SK-N-SH (cell line): ENCODE measurements at regions not wholly inside any gene's neighbourhood (a gene's known extent, or its start where the extent isn't known, plus 50 kb on each side); places are given as distances from the start of the nearest gene placed in this dataset.

Experiments used
- CTCF ChIA-PET: fragments of 300-600, 350-600 bp; formaldehyde crosslinking; extraction: SDS; loops from one replicate; lab custom pipeline; 2021; lab: Yijun Ruan, JAX
- POLR2A ChIA-PET: fragments of 350-600 bp; sonication (Branson Sonifier 250); formaldehyde crosslinking; extraction: SDS; loops from one replicate; lab custom pipeline; 2020; ENCODE audit warnings: antibody characterized with exemption, inconsistent platforms; lab: Yijun Ruan, JAX
- DNase-seq: peaks from one replicate; pipeline ENCODE4 v3.0.0; 2012
- H2AFZ ChIP-seq: fragments of 200-600 bp; sonication (generic); 2 replicates; pipeline ENCODE4 v1.8.1; 2016; ENCODE audit warnings: antibody characterized with exemption, mild to moderate bottlenecking, low read depth
- H3F3A ChIP-seq: fragments of 200-600 bp; sonication (generic); replicated peaks from 2 replicates; pipeline ENCODE3; 2016; ENCODE audit warnings: antibody characterized with exemption, mild to moderate bottlenecking; ENCODE audit not compliant: insufficient read depth
- H3K27ac ChIP-seq, 2 experiments: fragments of 200-500 bp in 1 of 2; fragments of 200-600 bp in 1 of 2; sonication (Bioruptor generic) in 1 of 2; sonication (generic), shearing (Covaris generic) in 1 of 2; 2 replicates each; pipeline versions ENCODE4 v1.5.1 to v1.6.1; 2014 to 2016; ENCODE audit warnings: low read depth in 2 of 2, inconsistent platforms in 1 of 2, low read length in 1 of 2, mild to moderate bottlenecking in 1 of 2, mixed read lengths in 1 of 2
- H3K27me3 ChIP-seq: fragments of 200-600 bp; sonication (generic), shearing (Covaris generic); 2 replicates; pipeline ENCODE4 v1.6.1; 2016; ENCODE audit warnings: mixed run types; ENCODE audit not compliant: insufficient read depth
- H3K36me3 ChIP-seq, 2 experiments: fragments of 200-500 bp in 1 of 2; fragments of 200-600 bp in 1 of 2; sonication (Bioruptor generic) in 1 of 2; sonication (generic) in 1 of 2; replicated peaks in 1 of 2; 2 replicates each; pipeline versions ENCODE3 to v1.5.1; 2014 to 2016; ENCODE audit warnings: low read length in 1 of 2, mild to moderate bottlenecking in 1 of 2; ENCODE audit not compliant: insufficient read depth in 2 of 2, control insufficient read depth in 1 of 2
- H3K4me1 ChIP-seq, 2 experiments: fragments of 200-500 bp in 1 of 2; fragments of 200-600 bp in 1 of 2; sonication (Bioruptor generic) in 1 of 2; sonication (generic), shearing (Covaris generic) in 1 of 2; 2 replicates each; pipeline versions ENCODE4 v1.5.1 to v1.6.1; 2014 to 2016; ENCODE audit warnings: low read depth in 1 of 2, low read length in 1 of 2, mixed run types in 1 of 2; ENCODE audit not compliant: insufficient read depth in 2 of 2, control insufficient read depth in 1 of 2
- H3K4me2 ChIP-seq: fragments of 200-600 bp; sonication (generic), shearing (Covaris generic); 2 replicates; pipeline ENCODE4 v1.6.1; 2017; ENCODE audit warnings: mixed run types
- H3K4me3 ChIP-seq, 2 experiments: fragments of 200-500 bp in 1 of 2; fragments of 200-600 bp in 1 of 2; sonication (Bioruptor generic) in 1 of 2; sonication (generic), shearing (Covaris generic) in 1 of 2; 2 replicates each; pipeline versions ENCODE4 v1.5.1 to v1.8.1; 2014 to 2016; ENCODE audit warnings: low read depth in 2 of 2, inconsistent platforms in 1 of 2, low read length in 1 of 2, mild to moderate bottlenecking in 1 of 2, mixed read lengths in 1 of 2, moderate library complexity in 1 of 2
- H3K79me2 ChIP-seq: fragments of 200-600 bp; sonication (generic); 2 replicates; pipeline ENCODE4 v1.8.1; 2017; ENCODE audit warnings: mild to moderate bottlenecking; ENCODE audit not compliant: insufficient read depth
- H3K9ac ChIP-seq: fragments of 200-600 bp; sonication (generic); 2 replicates; pipeline ENCODE4 v1.6.1; 2017; ENCODE audit warnings: mixed run types
- H3K9me2 ChIP-seq: fragments of 200-600 bp; sonication (generic); 2 replicates; pipeline ENCODE4 v1.6.1; 2017; ENCODE audit warnings: mixed run types
- H3K9me3 ChIP-seq: fragments of 200-600 bp; sonication (generic); 2 replicates; pipeline ENCODE4 v1.6.1; 2017; ENCODE audit warnings: mixed run types, mild to moderate bottlenecking, moderate library complexity
- H4K20me1 ChIP-seq: fragments of 200-600 bp; sonication (generic); 2 replicates; pipeline ENCODE4 v1.6.1; 2017; ENCODE audit warnings: mild to moderate bottlenecking, mixed run types; ENCODE audit not compliant: insufficient read depth
- EP300 ChIP-seq, 2 experiments: IDR thresholded peaks; 2 replicates each; pipeline versions ENCODE4 v1.4.0 to v1.6.1; 2012; ENCODE audit warnings: borderline replicate concordance in 1 of 2, low read depth in 1 of 2, low read length in 1 of 2
- FOSL2 ChIP-seq: IDR thresholded peaks from 2 replicates; pipeline ENCODE4 v1.4.0; 2012; ENCODE audit warnings: low read depth, mild to moderate bottlenecking, moderate library complexity, borderline replicate concordance
- FOXJ3 ChIP-seq: sonication (generic); formaldehyde crosslinking; IDR thresholded peaks from 2 replicates; pipeline ENCODE4 v1.5.1; 2020; ENCODE audit warnings: mild to moderate bottlenecking, missing genetic modification reagents
- JUND ChIP-seq: IDR thresholded peaks from 2 replicates; pipeline ENCODE4 v1.4.0; 2012
- MEF2A ChIP-seq: IDR thresholded peaks from 2 replicates; pipeline ENCODE4 v1.4.0; 2012; ENCODE audit warnings: low read depth, borderline replicate concordance
- MXI1 ChIP-seq: IDR thresholded peaks from 2 replicates; pipeline ENCODE4 v1.6.1; 2012; ENCODE audit warnings: mild to moderate bottlenecking, low read depth, low read length, improper control_type of control experiment
- PBX3 ChIP-seq: IDR thresholded peaks from 2 replicates; pipeline ENCODE4; 2012
- POLR2AphosphoS5 ChIP-seq: IDR thresholded peaks from 2 replicates; pipeline ENCODE4 v1.6.1; 2012; ENCODE audit warnings: low read depth, low read length
- RCOR1 ChIP-seq: fragments of 150-350 bp; IDR thresholded peaks from 2 replicates; pipeline ENCODE4 v1.6.1; 2017; ENCODE audit warnings: antibody characterized with exemption, low read length
- RFX5 ChIP-seq: IDR thresholded peaks from 2 replicates; pipeline ENCODE4 v1.6.1; 2012; ENCODE audit warnings: mild to moderate bottlenecking, improper control_type of control experiment, low read length
- RXRA ChIP-seq: IDR thresholded peaks from 2 replicates; pipeline ENCODE4 v1.4.0; 2012; ENCODE audit warnings: low read depth, mild to moderate bottlenecking, borderline replicate concordance
- SMC3 ChIP-seq: IDR thresholded peaks from 2 replicates; pipeline ENCODE4 v1.6.1; 2012; ENCODE audit warnings: low read depth, low read length, improper control_type of control experiment
- TAF1 ChIP-seq: IDR thresholded peaks from 2 replicates; pipeline ENCODE4 v1.6.1; 2012; ENCODE audit warnings: low read depth, mild to moderate bottlenecking, low read length, moderate library complexity, borderline replicate concordance
- TCF12 ChIP-seq: IDR thresholded peaks from 2 replicates; pipeline ENCODE4 v1.4.0; 2012
- TEAD4 ChIP-seq: IDR thresholded peaks from 2 replicates; pipeline ENCODE4 v1.4.0; 2012; ENCODE audit warnings: mild to moderate bottlenecking, borderline replicate concordance; ENCODE audit not compliant: insufficient read depth
- USF1 ChIP-seq: IDR thresholded peaks from 2 replicates; pipeline ENCODE4 v1.4.0; 2012; ENCODE audit warnings: low read depth, borderline replicate concordance
- USF2 ChIP-seq: fragments of 150-350 bp; IDR thresholded peaks from 2 replicates; pipeline ENCODE4 v1.6.1; 2017; ENCODE audit warnings: antibody characterized with exemption, low read length, low read depth, borderline replicate concordance
- YY1 ChIP-seq: IDR thresholded peaks from 2 replicates; pipeline ENCODE4 v1.4.0; 2012; ENCODE audit warnings: low read depth, mild to moderate bottlenecking
- ZBTB33 ChIP-seq: IDR thresholded peaks from 2 replicates; pipeline ENCODE4 v1.4.0; 2012; ENCODE audit warnings: low read depth, borderline replicate concordance
- WGBS: methylation state at CpG from one replicate; pipeline ENCODE4 v1.1.6; 2017; ENCODE audit warnings: low lambda C conversion rate; 5-methylcytosine and 5-hydroxymethylcytosine counted together
- TF ChIP-seq, protein P1 (sequence below): fragments of 200-600 bp; sonication (generic); IDR thresholded peaks from 2 replicates; pipeline ENCODE4 v1.6.1; 2017; ENCODE audit warnings: antibody characterized with exemption, mild to moderate bottlenecking, moderate library complexity

- Histone ChIP-seq H3K4me3 (no peak overlapping the region), H3K9ac (no peak overlapping the region), H3K27me3 (no peaks in the 10 kb centered on the region), H3K79me2 (no peaks in the 10 kb centered on the region), H3K4me1 (no peaks in the 10 kb centered on the region), H3K27ac (no peak overlapping the region)
- DNase-seq = no peak
- WGBS = 24% methylated on average over 10 of the region's 10 CpGs
- TF ChIP-seq PBX3 (no peak), RFX5 (no peak), FOXJ3 (CRISPR knock-in tag) (no peak), EP300 (IDR thresholded peaks at IDR 0.05; ENCODE audit: borderline replicate concordance in 1 of 2, low read depth in 1 of 2, low read length in 1 of 2) (no peak), MXI1 (no peak), USF2 (no peak), YY1 (no peak), USF1 (no peak), FOSL2 (no peak), POLR2AphosphoS5 (no peak), JUND (no peak), MEF2A (no peak), RCOR1 (no peak), TAF1 (no peak), TCF12 (no peak), RXRA (no peak), ZBTB33 (no peak), TEAD4 (no peak), SMC3 (no peak)
- TF ChIP-seq, protein P1, sequence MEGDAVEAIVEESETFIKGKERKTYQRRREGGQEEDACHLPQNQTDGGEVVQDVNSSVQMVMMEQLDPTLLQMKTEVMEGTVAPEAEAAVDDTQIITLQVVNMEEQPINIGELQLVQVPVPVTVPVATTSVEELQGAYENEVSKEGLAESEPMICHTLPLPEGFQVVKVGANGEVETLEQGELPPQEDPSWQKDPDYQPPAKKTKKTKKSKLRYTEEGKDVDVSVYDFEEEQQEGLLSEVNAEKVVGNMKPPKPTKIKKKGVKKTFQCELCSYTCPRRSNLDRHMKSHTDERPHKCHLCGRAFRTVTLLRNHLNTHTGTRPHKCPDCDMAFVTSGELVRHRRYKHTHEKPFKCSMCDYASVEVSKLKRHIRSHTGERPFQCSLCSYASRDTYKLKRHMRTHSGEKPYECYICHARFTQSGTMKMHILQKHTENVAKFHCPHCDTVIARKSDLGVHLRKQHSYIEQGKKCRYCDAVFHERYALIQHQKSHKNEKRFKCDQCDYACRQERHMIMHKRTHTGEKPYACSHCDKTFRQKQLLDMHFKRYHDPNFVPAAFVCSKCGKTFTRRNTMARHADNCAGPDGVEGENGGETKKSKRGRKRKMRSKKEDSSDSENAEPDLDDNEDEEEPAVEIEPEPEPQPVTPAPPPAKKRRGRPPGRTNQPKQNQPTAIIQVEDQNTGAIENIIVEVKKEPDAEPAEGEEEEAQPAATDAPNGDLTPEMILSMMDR = no peak
- TF ChIP-seq, all 33 proteins: peak for 0
- Histone ChIP-seq H4K20me1 (no peaks in the 10 kb centered on the region), H3K9me2 (no peaks in the 10 kb centered on the region), H3F3A (no peaks in the 10 kb centered on the region), H2AFZ (no peak overlapping the region), H3K4me2 (no peak overlapping the region), H3K36me3 (no peaks in the 10 kb centered on the region), H3K9me3 (no peaks in the 10 kb centered on the region)
- ChIA-PET CTCF (interaction anchor here (2.0 to 2.3 kb wide), 2 partner anchors 9 to 19 kb away, joined by 8 read pairs; no protein-coding TSS in a partner anchor), POLR2A (no interaction called here)
These were observed 70.1 kb upstream of the ASB18 start for GRCh38 chr2:236334122-236334876.
